K562 (cell line): ENCODE measurements at regions not wholly inside any gene's neighbourhood (a gene's known extent, or its start where the extent isn't known, plus 50 kb on each side); places are given as distances from the start of the nearest gene placed in this dataset.

Experiments
- GABPB1 ChIP-seq: sonication (generic); formaldehyde crosslinking; IDR thresholded peaks from 2 replicates; pipeline ENCODE4 v1.8.0; 2022; ENCODE audit warnings: mild to moderate bottlenecking, missing genetic modification reagents
- POLR2A ChIP-seq: fragments of 450-650 bp; conservative IDR thresholded peaks from 2 replicates; pipeline ENCODE4 v1.6.1; 2016
- TEAD4 ChIP-seq, 2 experiments: sonication (generic) in 1 of 2; formaldehyde crosslinking in 1 of 2; IDR thresholded peaks; 2 replicates each; pipeline versions ENCODE4 v1.6.1 to v1.8.0; 2012 to 2022; ENCODE audit warnings: borderline replicate concordance in 1 of 2, inconsistent platforms in 1 of 2, low read length in 1 of 2, mild to moderate bottlenecking in 1 of 2, missing genetic modification reagents in 1 of 2

GRCh38 chr9:109901201-109901600 lies 121.2 kb downstream of the PALM2AKAP2 start:
- no peak for TF ChIP-seq POLR2A
- no peak for TF ChIP-seq TEAD4 (IDR thresholded peaks at IDR 0.05; ENCODE audit: low read length)
- TF ChIP-seq TEAD4 (CRISPR knock-in tag; IDR thresholded peaks at IDR 0.05; ENCODE audit: borderline replicate concordance): no peak
- TF ChIP-seq GABPB1: no peak
